ENCODE measurements at regions not wholly inside any gene's neighbourhood (a gene's known extent, or its start where the extent isn't known, plus 50 kb on each side); places are given as distances from the start of the nearest gene placed in this dataset.

DNA sequence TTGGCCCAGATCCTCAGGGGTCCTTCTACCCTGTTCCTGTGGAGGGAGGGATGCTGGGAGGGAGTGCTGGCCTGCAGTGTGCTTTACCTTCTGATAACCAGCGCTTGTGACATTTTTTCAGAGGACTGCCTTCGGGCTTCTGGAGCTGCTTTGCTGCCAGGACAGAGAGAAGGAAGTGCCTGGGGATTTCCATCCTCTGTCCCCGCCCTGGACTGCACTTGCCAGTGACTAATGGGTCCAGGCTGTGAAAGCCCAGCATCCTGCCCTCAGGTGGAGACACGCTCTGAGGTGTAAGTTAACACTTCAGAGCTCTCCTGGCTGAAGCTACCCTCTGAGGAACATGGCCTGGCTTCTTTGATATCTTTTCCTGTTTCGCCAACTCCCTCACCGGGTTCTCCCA lies 158.7 kb upstream of the SYT13 start:
- intact Hi-C loops (cut with DNase I) = no loop called here
- Histone ChIP-seq H3K4me1 (replicated peaks in 1 of 2) (no peaks in the 10 kb centered on the region), H3K4me3 (no peak overlapping the region), H3K36me3 (replicated peaks in 1 of 2) (no peaks in the 10 kb centered on the region), H3K27ac (no peak overlapping the region), H3K9me3 (replicated peaks in 1 of 3) (no peaks in the 10 kb centered on the region), H3K27me3 (no peaks in the 10 kb centered on the region)
- DNase-seq = no peak
- 31 to 53% (median 39%) methylated on average over 3 to 6 of the region's 6 CpGs for WGBS, 4 donors
- TF ChIP-seq POLR2A (IDR thresholded peaks at IDR 0.05) (no peak), CTCF (IDR thresholded peaks at IDR 0.05) (no peak)

- WGBS, 4 donors = 76 to 84% (median 84%) methylated on average over 2 of the region's 2 CpGs
Measured at GRCh38 chr11:45440111-45440510, 154.0 kb upstream of the SYT13 start.

DNA sequence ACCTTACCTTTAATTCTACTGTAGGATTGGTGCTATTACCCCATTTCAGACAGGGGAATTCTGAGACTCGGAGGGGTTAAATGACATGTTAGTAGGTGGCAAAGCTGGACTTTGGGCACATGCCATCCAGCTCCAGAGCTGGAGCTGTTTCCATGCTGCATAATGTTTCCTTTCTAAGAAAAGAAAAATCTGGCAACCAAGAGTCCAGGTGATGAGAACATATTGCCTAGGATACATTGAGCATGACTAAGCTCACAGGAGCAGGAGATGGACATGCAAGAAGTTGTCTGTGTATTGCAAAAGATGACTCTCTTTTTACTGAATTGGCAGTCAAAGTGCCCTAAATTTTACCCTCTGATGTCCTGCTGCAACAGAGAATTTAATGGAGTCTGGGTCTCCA lies 150.8 kb upstream of the SYT13 start:
- intact Hi-C loops (cut with DNase I) = no loop called here
- TF ChIP-seq POLR2A (IDR thresholded peaks at IDR 0.05) (no peak), CTCF (IDR thresholded peaks at IDR 0.05) (no peak)
- Histone ChIP-seq H3K4me1 (replicated peaks in 1 of 2) (no peaks in the 10 kb centered on the region), H3K4me3 (no peak overlapping the region), H3K36me3 (replicated peaks in 1 of 2) (no peaks in the 10 kb centered on the region), H3K9me3 (replicated peaks in 1 of 3) (no peaks in the 10 kb centered on the region), H3K27ac (no peak overlapping the region), H3K27me3 (no peaks in the 10 kb centered on the region)
- 57 to 94% (median 73%) methylated on average over 1 of the region's 1 CpG for WGBS, 4 donors
- DNase-seq = no peak

More at GRCh38 chr11:45440111-45440510, 154.0 kb upstream of the SYT13 start:
- H3K27me3 ChIP-seq = no peaks in the 10 kb centered on the region
- DNase-seq = no peak
- TF ChIP-seq CTCF (IDR thresholded peaks at IDR 0.05) (no peak), POLR2A (IDR thresholded peaks at IDR 0.05) (no peak)
- no peaks in the 10 kb centered on the region for H3K9me3 ChIP-seq (replicated peaks in 1 of 3)
- H3K27ac ChIP-seq = no peak overlapping the region
- intact Hi-C loops (cut with DNase I) = no loop called here
- H3K4me1 ChIP-seq (replicated peaks in 1 of 2) = no peaks in the 10 kb centered on the region
- no peaks in the 10 kb centered on the region for H3K36me3 ChIP-seq (replicated peaks in 1 of 2)
- no peak overlapping the region for H3K4me3 ChIP-seq

GRCh38 chr11:45436118-45436517 lies 150.0 kb upstream of the SYT13 start:
- Histone ChIP-seq H3K27ac (no peak overlapping the region), H3K9me3 (replicated peaks in 1 of 3) (no peaks in the 10 kb centered on the region), H3K4me1 (replicated peaks in 1 of 2) (no peaks in the 10 kb centered on the region), H3K27me3 (no peaks in the 10 kb centered on the region), H3K36me3 (replicated peaks in 1 of 2) (no peaks in the 10 kb centered on the region), H3K4me3 (no peak overlapping the region)
- intact Hi-C loops (cut with DNase I) = no loop called here
- DNase-seq = no peak
- 11 to 43% (median 31%) methylated on average over 2 of the region's 2 CpGs for WGBS, 4 donors
- TF ChIP-seq POLR2A (IDR thresholded peaks at IDR 0.05) = no peak
- TF ChIP-seq CTCF (IDR thresholded peaks at IDR 0.05) = no peak
